T-helper 2 cell treated with Interferon-gamma antibody and Interleukin-4, amounts not matched to agents 100 ng/mL and 5 ng/mL, for 36 hours (primary cell): ENCODE measurements at regions not wholly inside any gene's neighbourhood (a gene's known extent, or its start where the extent isn't known, plus 50 kb on each side); places are given as distances from the start of the nearest gene placed in this dataset.

ENCODE experiments used
- intact Hi-C: fragments of 100-400 bp; cut with micrococcal nuclease; formaldehyde crosslinking; loops from one replicate; pipeline ENCODE4 v1.15.1; 2023

DNA sequence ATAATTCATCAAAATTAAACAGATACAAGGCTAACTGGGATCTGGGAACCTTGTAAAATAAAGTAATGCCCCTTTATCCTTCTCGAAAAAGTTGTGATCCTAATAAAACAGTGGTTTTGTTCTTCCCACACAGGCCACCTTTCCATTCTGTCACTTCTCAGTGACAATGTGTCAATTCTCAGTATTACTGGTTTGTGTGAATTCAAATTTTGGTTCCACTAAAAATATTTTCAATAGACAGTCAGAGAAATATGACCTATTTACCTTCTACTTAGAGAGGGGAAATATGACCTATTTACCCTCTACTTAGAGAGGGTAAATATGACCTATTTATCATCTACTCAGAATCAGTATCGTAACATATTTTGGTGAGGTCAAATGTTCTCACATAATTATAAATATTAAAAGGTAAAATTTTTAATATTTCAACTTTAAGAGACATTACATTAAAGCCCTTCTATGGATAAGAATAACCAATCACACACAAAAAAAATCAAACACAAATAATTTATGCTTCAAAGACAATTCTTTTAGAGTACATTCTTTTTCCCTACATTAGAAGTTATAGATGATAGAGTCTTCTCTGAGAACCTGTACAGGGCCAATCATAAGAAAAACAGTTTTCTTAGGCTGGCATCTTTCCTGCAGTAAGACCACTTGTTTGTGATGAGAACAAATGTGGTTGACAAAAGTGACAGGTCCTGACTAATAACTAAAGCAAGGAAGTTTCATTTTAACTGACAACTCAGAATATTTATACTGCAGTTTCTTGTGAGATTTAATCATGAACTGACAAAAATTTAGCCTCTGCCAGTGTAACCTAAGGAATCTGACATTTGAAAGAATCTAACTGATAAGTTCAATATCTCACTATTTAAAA lies 323.3 kb downstream of the DIPK2A start:
- intact Hi-C loops: loop anchor here (5.0 kb wide), 1 partner anchor 323 kb away; the partner anchor contains the start of gene DIPK2A

DNA sequence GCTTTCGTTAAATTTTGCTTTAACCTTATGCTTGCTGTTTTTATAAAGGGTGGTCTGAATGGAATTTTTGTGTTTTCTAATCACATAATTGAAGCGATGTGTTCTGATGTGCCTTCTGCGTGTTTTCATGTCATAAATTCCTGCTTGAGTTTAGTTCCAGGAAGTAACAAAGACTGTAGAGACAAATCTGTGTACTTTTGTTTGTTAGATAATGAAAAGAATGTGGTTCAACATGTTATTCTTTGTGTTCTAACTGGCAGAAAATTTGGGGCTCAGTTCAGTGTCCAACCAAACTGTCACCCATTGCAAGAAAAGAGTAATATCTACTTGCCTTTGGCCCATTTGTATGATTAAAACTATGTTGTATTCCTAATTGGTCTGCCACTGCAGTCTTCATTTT lies 324.0 kb downstream of the DIPK2A start:
- intact Hi-C loops: loop anchor here (5.0 kb wide), 1 partner anchor 323 kb away; the partner anchor contains the start of gene DIPK2A

DNA sequence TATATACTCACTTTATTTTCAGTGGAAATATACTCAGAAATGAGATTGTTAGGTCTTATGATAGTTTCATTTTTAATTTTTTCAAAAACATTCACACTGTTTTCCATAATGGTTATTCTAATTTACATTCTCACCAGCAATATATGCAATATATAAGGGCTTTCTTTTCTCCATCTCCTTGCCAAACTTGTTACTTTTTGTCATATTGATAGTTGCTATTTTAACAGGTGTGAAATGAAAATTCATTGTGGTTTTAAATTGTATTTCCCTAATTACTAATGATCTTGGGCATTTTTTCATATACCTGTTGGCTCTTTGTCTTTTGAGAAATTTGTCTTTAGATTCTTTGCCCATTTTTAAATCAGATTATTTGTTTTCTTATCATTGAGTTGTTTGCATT lies 325.2 kb downstream of the DIPK2A start:
- intact Hi-C loops: loop anchor here (5.0 kb wide), 1 partner anchor 325 kb away; the partner anchor contains the start of gene DIPK2A

DNA sequence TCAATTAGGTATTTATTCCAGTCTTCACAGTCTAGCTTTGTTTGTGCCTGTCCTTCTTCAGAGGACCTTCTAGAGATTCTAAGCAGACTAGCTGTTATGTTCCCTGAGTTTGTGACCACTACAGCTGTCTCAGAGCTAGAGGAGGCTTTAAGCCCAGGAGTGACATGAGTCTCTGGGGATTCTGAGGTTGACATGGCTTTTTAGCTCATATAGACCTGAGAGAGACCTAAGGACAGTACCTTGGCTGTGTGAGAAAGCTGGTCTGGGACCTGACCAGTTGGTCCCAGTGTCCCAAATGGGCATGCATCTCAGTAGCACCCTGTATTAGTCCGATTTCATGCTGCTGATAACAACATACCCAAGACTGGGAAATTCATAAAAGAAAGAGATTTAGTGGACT lies 330.2 kb downstream of the DIPK2A start:
- intact Hi-C loops: no loop called here

DNA sequence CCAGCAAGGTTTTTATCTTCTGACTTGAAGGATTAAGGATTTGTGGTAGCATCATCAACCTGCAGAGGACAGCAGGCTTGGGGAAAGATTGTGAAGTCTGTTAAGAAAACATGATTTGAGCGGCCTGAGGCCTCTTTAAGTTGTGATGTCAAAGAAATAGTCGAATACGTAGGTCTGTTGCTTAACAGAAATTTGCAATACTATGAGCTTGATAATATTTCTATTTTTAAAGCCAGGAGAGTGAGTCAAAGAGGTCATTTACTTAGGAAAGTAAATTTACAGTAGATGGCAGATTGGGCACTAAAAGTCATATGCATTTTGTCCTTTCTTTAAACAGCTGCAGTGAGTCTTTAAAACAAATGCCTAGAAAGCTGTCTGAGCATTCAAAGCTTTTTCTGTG lies 336.3 kb downstream of the DIPK2A start:
- intact Hi-C loops: no loop called here

DNA sequence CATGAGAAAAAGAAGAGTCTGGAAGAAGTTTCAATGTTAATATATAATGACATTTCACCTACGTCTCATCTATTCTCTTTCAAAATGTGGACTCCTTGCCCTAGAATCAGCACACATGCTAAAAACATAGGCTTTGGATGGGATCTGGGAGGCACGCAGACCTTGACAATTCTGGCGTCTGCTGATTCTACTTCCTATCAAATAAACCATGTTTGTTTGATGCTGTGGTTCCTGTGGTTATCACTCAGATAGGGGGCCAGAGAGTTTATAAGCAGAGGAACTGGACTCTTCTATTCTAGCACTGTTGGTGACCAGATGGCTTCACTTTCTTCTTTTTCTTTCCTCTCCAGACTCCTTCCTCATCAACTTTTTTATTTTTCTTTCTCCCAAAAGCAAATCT lies 336.8 kb downstream of the DIPK2A start:
- intact Hi-C loops: no loop called here

DNA sequence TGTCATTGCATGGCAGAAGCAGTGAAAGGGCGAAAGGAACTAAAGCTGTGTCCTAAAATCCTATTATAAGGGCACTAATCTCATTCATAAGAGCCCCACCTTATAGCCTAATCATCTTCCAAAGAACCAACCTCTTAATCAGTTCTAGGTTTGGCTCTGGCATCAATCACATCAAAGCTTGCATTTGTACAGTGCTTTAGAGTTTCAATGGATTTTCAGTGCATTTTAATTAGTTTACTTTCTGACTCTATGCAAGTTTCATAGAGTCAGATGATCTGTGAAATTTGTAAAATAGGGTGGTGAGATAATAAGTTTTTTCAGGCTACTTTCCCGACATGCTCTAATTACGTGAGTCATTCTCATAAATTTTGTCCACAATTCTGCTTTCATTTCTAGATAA lies 341.1 kb downstream of the DIPK2A start:
- intact Hi-C loops: no loop called here

DNA sequence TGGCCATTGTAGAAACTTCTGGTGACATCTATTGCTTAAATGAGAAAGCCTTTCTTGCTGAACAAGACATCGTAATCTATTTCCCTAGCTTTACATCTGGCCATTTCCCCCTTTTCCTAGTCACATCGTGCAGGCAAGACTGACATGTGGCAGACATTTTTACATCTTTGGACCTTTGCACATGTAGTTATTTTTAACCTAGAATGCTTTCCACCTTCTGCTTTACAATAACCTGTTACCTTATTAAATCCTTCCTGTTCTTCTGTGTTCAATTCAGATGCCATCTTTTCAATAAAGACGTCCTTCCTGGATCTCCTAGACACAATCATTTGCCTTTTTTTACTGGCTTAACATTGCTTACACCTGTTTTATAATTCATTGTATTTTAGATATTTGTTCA lies 343.3 kb downstream of the DIPK2A start:
- intact Hi-C loops: no loop called here

DNA sequence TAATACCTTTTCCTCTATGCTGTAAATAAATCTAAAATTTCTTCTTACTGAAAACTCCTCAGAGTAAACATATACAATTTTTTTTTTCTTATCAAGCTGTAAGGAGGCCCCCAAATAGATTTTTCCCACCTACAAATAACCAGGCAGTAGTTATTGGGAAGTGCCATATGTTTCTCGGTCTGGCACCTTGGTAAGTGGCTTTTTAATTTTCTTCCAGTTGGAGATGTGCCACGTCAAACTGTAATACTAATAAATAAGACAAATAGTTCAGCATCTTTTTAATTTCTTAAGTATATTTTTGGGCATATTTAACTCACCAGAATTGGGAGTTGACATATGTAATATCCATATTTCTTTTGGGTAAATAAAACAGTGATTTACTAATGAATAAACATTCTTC lies 346.3 kb downstream of the DIPK2A start:
- intact Hi-C loops: no loop called here

DNA sequence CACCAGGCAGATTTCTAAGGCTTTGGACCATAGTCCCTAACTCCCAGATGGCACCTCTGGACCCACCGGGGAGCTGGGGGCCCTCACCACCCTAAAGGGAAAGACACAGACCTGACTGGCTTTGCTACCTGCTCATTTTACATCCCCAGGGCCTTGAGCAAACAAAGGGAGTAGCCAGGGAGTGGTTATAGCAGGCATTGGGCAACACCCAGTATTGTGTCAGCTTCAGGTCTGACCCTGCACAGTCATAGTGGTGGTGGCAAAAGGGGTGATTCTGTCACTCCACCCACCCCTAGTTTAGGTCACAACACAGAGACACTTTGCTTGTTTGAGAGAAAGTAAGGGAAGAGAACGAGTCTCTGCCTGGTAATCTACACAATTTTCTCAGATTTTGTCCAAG lies 352.5 kb downstream of the DIPK2A start:
- intact Hi-C loops: no loop called here

DNA sequence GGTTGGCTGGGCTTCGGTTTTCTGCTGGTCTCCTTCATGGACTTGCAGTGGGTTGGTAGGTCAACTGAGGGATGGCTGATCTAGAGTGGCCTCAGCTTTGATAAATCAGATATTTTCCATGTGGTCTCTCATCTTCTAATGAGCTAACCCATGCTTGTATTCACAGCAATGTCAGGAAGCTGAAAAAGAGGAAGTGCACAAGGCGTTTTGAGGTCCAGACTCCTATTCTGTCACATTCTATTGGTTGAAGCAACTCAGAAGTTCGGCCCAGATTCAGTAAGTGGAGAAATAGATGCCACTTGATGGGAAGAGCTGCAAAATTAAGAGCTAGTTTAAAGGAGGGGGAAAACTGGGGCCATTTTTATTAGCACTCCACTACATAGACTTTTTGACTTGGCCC lies 361.2 kb downstream of the DIPK2A start:
- intact Hi-C loops: no loop called here

DNA sequence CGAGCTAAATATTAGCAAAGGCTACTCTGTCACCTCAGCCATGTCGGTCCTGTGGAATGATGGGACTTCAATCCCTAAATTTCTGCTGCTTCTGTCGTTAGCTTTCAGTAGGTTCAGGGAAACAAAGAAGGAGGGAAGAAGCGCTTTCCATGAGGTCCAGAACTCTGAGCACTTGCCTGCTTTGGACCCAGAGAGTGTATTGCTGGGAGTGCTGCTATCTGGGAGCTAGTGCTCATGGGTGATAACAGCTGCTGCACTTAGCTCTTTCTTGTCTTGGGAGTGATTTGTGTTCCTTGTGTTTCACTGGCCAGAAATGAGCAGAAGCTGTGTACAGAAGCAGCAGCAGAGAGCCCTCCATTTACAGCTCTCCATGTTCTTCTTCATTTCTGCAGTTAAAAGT lies 369.8 kb downstream of the DIPK2A start:
- intact Hi-C loops: no loop called here

DNA sequence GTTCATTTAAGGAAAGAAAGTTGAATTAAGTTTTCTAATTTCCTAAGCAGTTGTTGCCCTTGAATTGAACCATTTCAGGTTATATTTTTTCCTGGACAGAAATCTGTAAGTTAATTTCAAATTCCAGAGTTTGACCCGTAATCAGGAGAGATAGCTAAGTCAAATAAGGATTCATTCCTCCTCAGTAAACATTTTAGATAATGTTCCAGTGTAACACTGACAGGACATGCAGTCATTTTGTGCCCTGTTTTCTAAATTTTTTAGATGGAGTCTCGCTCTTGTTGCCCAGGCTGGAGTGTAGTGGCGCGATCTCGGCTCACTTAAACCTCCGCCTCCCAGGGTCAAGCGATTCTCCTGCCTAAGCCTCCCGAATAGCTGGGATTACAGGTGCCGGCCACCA lies 371.7 kb downstream of the DIPK2A start:
- intact Hi-C loops: no loop called here

DNA sequence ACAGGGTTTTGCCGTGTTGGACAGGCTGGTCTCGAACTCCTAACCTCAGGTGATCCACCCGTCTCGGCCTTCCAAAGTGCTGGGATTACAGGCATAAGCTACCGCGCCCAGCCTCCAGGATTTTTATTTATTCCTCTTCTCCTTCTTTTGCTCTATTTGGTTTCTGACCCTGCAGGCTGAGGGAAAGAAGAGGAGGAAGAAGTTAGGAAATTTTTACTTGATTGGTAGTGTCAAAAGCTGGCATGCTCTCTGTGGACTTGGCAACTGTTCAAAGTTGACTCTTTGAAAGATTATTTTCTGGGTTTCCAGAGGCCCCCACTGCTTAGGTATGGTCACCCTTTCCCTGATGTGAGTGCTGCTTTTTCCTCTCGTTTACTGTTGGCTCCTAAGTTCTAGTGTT lies 372.2 kb downstream of the DIPK2A start:
- intact Hi-C loops: no loop called here

DNA sequence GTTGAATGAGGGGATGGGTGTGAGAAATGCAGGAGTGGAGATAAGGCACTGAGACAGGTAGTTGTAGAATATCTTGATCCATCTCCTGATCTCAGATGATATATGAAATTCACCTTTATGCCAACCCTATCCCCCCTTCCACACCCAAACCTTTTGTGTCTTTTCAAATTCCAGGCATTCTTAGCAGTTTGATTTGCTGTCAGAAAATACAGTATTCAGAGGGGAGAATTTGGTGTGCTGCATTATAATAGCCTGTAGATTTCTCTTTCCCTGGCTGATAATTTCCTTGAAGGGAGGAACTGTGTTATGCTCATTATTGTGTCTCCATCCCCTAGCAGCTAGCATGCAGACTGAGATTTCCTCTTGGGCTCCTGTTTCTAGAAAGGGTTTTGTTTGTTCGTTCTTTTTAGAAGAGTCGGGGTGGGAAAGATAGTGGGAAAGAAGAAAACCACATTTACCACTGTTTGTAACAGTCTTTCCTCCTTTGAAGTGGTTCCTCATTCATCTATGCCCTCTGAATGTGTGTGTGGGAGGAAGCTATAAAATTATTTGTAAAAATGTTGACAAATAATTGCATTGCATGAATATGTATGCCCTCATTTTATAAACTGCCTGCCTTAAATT lies 373.4 kb downstream of the DIPK2A start:
- intact Hi-C loops: no loop called here

DNA sequence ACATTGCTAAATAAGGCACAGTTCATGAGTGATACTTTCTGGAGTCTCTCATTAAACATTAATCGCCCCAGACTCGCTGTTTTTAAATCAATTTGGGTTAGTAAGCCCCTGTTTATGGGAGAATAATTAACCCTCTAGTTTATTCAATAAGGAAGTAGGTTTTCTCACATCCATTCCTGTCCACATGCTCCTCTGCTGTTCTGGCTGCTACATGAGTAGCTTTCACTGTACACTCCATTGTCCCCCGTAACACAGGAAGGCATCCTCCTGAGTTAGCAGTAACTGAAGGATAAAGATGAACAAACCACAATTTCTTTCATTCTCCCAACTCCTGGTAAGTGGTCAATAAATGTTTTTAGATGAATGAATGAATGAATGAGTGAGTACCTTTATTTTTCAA lies 378.5 kb downstream of the DIPK2A start:
- intact Hi-C loops: no loop called here

DNA sequence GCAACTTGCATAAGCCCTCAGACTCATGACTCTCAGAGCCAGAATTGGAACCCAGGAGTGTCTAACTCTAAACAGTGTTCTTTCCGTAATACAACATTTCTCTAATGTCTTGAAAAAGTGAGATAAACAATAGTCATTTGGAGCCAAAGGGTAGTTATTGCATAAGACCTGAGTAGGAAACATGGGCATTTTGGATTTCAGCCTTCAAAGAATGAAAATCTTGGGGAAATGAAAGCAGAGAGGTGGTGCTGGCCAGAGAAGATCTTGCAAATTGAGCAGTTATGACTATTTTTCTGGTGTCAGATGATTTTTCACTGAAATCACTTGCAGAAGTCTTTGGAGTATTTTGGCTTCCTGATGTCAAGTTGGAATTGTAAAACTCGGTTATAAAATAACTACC lies 379.4 kb downstream of the DIPK2A start:
- intact Hi-C loops: no loop called here

DNA sequence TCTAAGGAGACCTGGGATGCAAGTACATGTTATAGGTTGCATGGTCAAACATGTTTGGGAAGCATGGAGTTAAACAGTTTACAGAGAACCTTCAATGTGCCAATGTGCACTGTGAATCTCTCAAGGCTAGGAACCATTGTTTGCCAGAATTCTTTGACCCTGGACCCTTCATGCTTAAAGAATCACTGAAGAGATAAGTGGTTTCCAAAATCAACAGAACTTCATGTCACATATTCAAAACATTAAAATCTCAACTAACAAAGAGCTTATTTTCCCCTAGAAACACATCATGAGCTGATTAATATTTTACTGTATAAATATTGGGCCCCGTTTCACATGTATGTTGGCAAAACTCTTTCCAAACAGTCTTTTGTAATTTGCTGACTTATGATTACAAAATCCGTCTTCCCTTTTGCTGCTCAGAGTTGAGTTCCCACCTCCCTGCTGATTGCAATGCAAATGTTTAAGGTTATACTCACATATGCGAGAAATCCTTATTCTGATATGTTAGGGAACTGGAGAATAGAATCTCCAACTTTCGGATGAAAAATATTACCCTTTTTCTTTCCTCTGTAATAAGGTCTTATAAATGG lies 380.2 kb downstream of the DIPK2A start:
- intact Hi-C loops: no loop called here

DNA sequence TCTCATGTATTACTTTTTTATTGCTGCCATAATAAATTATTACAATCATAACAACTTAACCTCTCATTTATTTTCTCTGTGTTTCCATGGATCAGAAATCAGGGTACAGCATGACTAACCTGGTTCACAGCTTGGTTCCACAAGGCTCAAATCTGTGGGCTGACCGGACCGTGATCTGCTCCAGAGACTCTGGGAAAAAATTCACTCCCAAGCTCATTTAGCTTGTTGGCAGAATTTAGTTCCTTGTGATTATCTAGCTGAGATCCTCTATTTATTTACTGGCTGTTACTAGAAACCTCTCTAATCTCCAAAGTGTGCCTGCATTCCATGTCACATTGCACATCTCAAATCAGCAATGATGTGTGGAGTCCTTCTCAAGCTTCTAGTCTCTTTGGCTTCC lies 386.6 kb downstream of the DIPK2A start:
- intact Hi-C loops: no loop called here

DNA sequence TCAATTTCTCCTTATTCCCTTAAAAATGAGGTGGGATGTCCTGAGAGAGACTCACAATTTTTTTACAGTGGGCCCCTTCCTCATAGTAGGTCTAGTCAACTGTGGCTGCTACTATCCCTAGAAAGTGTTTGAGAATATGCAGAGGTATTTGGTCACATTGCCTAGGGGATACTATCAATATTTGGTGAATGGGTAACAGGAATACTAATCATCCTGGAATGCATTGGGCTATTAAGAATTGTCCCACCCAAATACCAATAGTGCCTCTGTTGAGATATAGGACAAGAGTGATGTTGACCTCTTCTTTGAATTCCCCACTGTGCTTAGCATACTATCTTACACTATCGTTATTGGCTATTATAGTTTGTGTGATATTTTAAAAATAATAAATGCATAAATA lies 389.4 kb downstream of the DIPK2A start:
- intact Hi-C loops: no loop called here

DNA sequence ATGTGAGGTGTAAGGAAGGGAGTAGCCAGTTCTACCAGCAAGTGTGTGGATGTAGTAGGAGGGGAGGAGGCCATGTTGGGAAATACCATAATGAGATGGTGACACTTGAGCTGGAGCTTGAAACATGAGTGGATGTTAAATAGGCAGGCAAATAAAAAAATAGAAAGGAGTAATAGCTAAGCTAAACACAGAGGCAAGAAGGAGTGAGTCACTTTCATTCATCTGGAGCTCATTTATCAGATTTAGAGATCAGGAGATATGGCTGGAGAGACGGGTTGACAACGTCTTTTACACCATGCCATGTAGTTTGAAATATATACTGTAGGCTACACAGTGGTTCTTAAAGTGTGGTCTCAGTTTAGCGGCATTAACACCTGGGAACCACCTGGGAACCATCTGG lies 390.5 kb downstream of the DIPK2A start:
- intact Hi-C loops: no loop called here

DNA sequence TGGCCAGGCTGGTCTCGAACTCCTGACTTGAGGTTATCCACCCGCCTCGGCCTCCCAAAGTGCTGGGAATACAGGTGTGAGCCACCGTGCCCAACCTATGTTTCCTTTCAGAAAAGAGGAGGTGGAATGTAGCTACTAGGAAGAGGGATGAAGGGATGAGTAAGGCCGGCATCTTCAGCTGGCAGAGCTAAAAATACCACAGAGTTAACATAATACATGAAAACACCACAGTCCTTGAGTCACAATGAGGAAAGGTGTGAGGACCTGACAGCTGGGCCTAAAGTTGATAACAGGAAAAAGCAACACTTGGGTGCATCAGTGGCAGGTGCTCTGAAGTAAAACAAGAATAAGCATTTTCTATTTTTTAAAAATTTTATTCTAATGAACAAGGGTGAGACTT lies 392.2 kb downstream of the DIPK2A start:
- intact Hi-C loops: no loop called here

DNA sequence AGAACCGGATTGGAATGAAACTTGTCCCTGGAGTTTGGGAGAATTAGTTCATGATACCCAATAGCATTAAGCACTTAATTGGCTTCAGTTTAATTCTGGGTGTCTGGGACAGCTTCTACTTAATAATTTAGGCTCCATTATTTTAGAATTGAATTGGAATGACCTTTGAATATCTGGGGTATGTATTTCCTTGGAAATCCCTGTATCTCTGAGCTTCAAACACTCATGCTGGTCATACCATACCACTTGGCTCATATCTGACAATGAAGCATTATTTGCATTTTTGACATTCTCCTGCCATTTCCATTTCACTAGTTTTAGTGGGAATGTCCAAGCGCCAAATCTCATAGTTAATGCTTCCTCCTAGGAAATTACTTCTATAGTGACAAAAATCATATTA lies 393.1 kb downstream of the DIPK2A start:
- intact Hi-C loops: no loop called here
